ENCODE measurements at regions not wholly inside any gene's neighbourhood (a gene's known extent, or its start where the extent isn't known, plus 50 kb on each side); places are given as distances from the start of the nearest gene placed in this dataset.

- DNase-seq (ENCODE audit: low read depth), result no peak
- no peak overlapping the region for H3K4me3 ChIP-seq (ENCODE audit: low read depth, low read length)
- no peak for TF ChIP-seq CTCF (IDR thresholded peaks at IDR 0.05; ENCODE audit: low read depth, low read length, missing control alignments)
Measured at GRCh38 chr4:185945906-185946305, 123.0 kb upstream of the TLR3 start.

GRCh38 chr4:185950891-185951290 is 118.1 kb upstream of the TLR3 start:
- no peak for DNase-seq (ENCODE audit: low read depth)
- no peak for TF ChIP-seq CTCF (IDR thresholded peaks at IDR 0.05; ENCODE audit: low read depth, low read length, missing control alignments)

GRCh38 chr4:185955151-185955770 is 113.7 kb upstream of the TLR3 start:
- DNase-seq (ENCODE audit: low read depth), result no peak
- no peak overlapping the region for H3K4me3 ChIP-seq (ENCODE audit: low read depth, low read length)
- TF ChIP-seq CTCF (IDR thresholded peaks at IDR 0.05; ENCODE audit: low read depth, low read length, missing control alignments), result no peak

More at GRCh38 chr4:185950891-185951290, 118.1 kb upstream of the TLR3 start:
- H3K4me3 ChIP-seq (ENCODE audit: low read depth, low read length), result no peak overlapping the region

- TF ChIP-seq CTCF (IDR thresholded peaks at IDR 0.05; ENCODE audit: low read depth, low read length, missing control alignments), result no peak
- DNase-seq (ENCODE audit: low read depth), result no peak
- no peak overlapping the region for H3K4me3 ChIP-seq (ENCODE audit: low read depth, low read length)
Measured at GRCh38 chr4:185955826-185956543, 113.0 kb upstream of the TLR3 start.

GRCh38 chr4:185956544-185956940 is 112.4 kb upstream of the TLR3 start:
- no peak for DNase-seq (ENCODE audit: low read depth)
- H3K4me3 ChIP-seq (ENCODE audit: low read depth, low read length), result no peak overlapping the region
- no peak for TF ChIP-seq CTCF (IDR thresholded peaks at IDR 0.05; ENCODE audit: low read depth, low read length, missing control alignments)

- H3K4me3 ChIP-seq (ENCODE audit: low read depth, low read length), result no peak overlapping the region
- no peak for TF ChIP-seq CTCF (IDR thresholded peaks at IDR 0.05; ENCODE audit: low read depth, low read length, missing control alignments)
- no peak for DNase-seq (ENCODE audit: low read depth)
Measured at GRCh38 chr4:185958094-185958747, 110.7 kb upstream of the TLR3 start.
